Lower leg skin (tissue), 4 donors: ENCODE measurements at regions not wholly inside any gene's neighbourhood (a gene's known extent, or its start where the extent isn't known, plus 50 kb on each side); places are given as distances from the start of the nearest gene placed in this dataset.

Experiments used
- DNase-seq, 2 donors: peaks; one replicate each; pipeline ENCODE4 v3.0.0-alpha.2; 2019; ENCODE audit warnings: low spot score in 2 of 2
- H3K4me3 ChIP-seq: fragments of 200-600 bp; sonication (generic); 2 replicates; pipeline ENCODE4 v1.5.1; 2017; ENCODE audit warnings: mild to moderate bottlenecking, low read depth; ENCODE audit not compliant: poor library complexity, severe bottlenecking
- CTCF ChIP-seq, 3 donors: fragments of 450-650 bp; IDR thresholded peaks; one replicate each; pipeline ENCODE4 v1.5.1; 2016; ENCODE audit warnings: antibody characterized with exemption in 3 of 3, mild to moderate bottlenecking in 3 of 3, moderate library complexity in 2 of 3
- POLR2A ChIP-seq, 2 donors: fragments of 450-650 bp; IDR thresholded peaks; one replicate each; pipeline ENCODE4 v1.6.1; 2016 to 2017; ENCODE audit warnings: antibody characterized with exemption in 2 of 2, mild to moderate bottlenecking in 1 of 2, moderate library complexity in 1 of 2
- WGBS, 2 donors: methylation state at CpG; one replicate each; pipeline ENCODE4 v1.1.5; 2018; 5-methylcytosine and 5-hydroxymethylcytosine counted together
- intact Hi-C: fragments of 100-400 bp; cut with DNase I; formaldehyde crosslinking; loops from one replicate; pipeline ENCODE4 v1.15.0; 2023; ENCODE audit warnings: low total_unique reads

GRCh38 chr10:130471486-130471885 lies 335.3 kb downstream of the GLRX3 start:
- intact Hi-C loops: no loop called here
- H3K4me3 ChIP-seq: no peak overlapping the region
- WGBS, 2 donors: 62 to 68% methylated on average over 11 of the region's 11 CpGs
- peak in 1 of 2 donors; percentile 43 for DNase-seq
- no peak for TF ChIP-seq CTCF (IDR thresholded peaks at IDR 0.05)

GRCh38 chr10:130472236-130472635 lies 336.0 kb downstream of the GLRX3 start:
- TF ChIP-seq CTCF (IDR thresholded peaks at IDR 0.05) (no peak), POLR2A (IDR thresholded peaks at IDR 0.05) (no peak)
- intact Hi-C loops: no loop called here
- no peak for DNase-seq
- WGBS, 2 donors: 56 to 73% methylated on average over 5 of the region's 5 CpGs
- no peak overlapping the region for H3K4me3 ChIP-seq

- WGBS, 2 donors: 68 to 78% methylated on average over 9 of the region's 9 CpGs
- no peak overlapping the region for H3K4me3 ChIP-seq
Observed at GRCh38 chr10:130474591-130474990, 338.4 kb downstream of the GLRX3 start.

GRCh38 chr10:130477360-130477759 lies 341.2 kb downstream of the GLRX3 start:
- no peak overlapping the region for H3K4me3 ChIP-seq
- intact Hi-C loops: no loop called here
- 59 to 69% methylated on average over 5 of the region's 5 CpGs for WGBS, 2 donors

More at GRCh38 chr10:130474591-130474990, 338.4 kb downstream of the GLRX3 start:
- TF ChIP-seq POLR2A (IDR thresholded peaks at IDR 0.05) (no peak), CTCF (IDR thresholded peaks at IDR 0.05) (no peak)
- DNase-seq: no peak
- intact Hi-C loops: no loop called here

DNA sequence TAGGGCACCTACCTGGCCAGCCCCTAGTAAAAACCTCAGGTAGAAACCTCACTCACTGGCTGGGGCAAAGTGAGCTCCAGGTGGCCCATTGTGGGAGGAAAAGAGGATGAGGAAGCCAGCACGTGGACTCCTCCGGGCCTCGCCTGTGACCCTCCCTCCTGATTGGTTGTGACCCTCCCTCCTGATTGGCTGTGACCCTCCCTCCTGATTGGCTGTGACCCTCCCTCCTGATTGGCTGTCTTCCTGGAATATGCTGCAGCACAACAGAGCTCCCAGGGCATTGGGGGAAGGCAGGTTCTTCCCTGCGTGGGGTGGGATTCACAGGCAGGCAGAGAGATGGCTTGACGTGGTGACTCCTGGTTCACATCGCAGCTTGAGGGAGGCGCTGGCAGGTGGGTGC lies 343.0 kb downstream of the GLRX3 start:
- no peak for DNase-seq
- TF ChIP-seq CTCF (IDR thresholded peaks at IDR 0.05) (no peak), POLR2A (IDR thresholded peaks at IDR 0.05) (no peak)
- 60 to 83% methylated on average over 6 to 7 of the region's 7 CpGs for WGBS, 2 donors
- intact Hi-C loops: no loop called here
- H3K4me3 ChIP-seq: no peak overlapping the region

More at GRCh38 chr10:130477360-130477759, 341.2 kb downstream of the GLRX3 start:
- no peak for TF ChIP-seq POLR2A (IDR thresholded peaks at IDR 0.05)
- TF ChIP-seq CTCF (IDR thresholded peaks at IDR 0.05): no peak
- DNase-seq: no peak

DNA sequence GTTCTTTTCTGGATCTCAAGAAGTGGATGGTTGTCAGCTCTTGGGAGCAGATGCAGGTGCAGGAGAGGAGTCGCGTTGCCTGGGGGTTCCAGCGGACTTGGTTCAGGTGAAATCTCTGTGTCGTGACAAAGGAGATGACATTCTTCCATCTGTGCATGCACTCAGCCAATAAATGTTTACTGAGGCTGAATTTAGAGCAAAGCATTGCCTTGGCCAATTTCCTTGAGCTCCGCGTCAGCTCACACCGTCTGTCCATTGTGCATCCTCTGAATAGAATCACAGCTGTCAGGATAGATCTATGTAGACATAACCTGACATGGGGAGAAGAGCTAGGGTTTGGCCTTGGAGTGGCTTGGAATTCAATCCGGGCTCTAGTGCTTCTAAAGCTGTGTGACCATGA lies 343.7 kb downstream of the GLRX3 start:
- no peak overlapping the region for H3K4me3 ChIP-seq
- TF ChIP-seq CTCF (IDR thresholded peaks at IDR 0.05) (no peak), POLR2A (IDR thresholded peaks at IDR 0.05) (no peak)
- DNase-seq: no peak
- intact Hi-C loops: no loop called here
- 62 to 68% methylated on average over 7 to 8 of the region's 8 CpGs for WGBS, 2 donors
